ENCODE measurements at regions not wholly inside any gene's neighbourhood (a gene's known extent, or its start where the extent isn't known, plus 50 kb on each side); places are given as distances from the start of the nearest gene placed in this dataset.
A peak's percentile ranks its signal among the peaks of the same experiment; 100 is the strongest.

GRCh38 chr16:87017371-87018012, 299.7 kb downstream of the C16orf95 start:
- ChIA-PET POLR2A (interaction anchor here (0.6 to 1.1 kb wide), 3 partner anchors 66 to 619 kb away, joined by 3 to 5 read pairs (median 4); no protein-coding TSS in a partner anchor), CTCF (interaction anchor here (0.7 to 2.6 kb wide), 33 partner anchors 9 to 454 kb away, joined by 3 to 27 read pairs (median 4); no protein-coding TSS in a partner anchor)
- TF ChIP-seq FOSL2 (IDR thresholded peaks at IDR 0.05) (no peak), FOSL2 (CRISPR knock-in tag; IDR thresholded peaks at IDR 0.05) (peak; percentile 48), SMC3 (IDR thresholded peaks at IDR 0.05) (peak; percentile 77), RAD21 (conservative IDR thresholded peaks at IDR 0.05 in 1 of 2, IDR thresholded peaks at IDR 0.05 in 1 of 2) (peak; percentile 48 to 59), CTCF (IDR thresholded peaks at IDR 0.05) (peak; percentile 42), CBX2 (IDR thresholded peaks at IDR 0.05; ENCODE audit: borderline replicate concordance, low read depth) (no peak)
- no peaks in the 10 kb centered on the region for H3K9me3 ChIP-seq
- FAIRE-seq (no peak), ATAC-seq (peak; percentile 84 to 93), DNase-seq (ENCODE audit: low read depth in 1 of 2, low spot score in 1 of 2) (peak; percentile 56 to 84)
- peaks cover 3% of the 10 kb centered on the region; the same call in 1 of the 3 replicates for H3K4me1 ChIP-seq
- WGBS (ENCODE audit: missing lambda C conversion rate) = 39% methylated on average over 9 of the region's 9 CpGs
- H3K4me2 ChIP-seq = peak overlapping the region; percentile 20; the same call in 1 of the 3 replicates
- no peak overlapping the region for H3K4me3 ChIP-seq
- peak overlapping the region in 1 of 2 experiments; percentile 49; a peak in 2 of 6 replicates for H3K27ac ChIP-seq

- Histone ChIP-seq H3K9me3 (no peaks in the 10 kb centered on the region), H3K4me3 (no peak overlapping the region), H3K4me1 (no peaks in the 10 kb centered on the region), H3K27ac (no peak overlapping the region), H3K4me2 (no peak overlapping the region)
- CTCF ChIA-PET = interaction anchor here (0.6 to 2.2 kb wide), 5 partner anchors 8 to 463 kb away, joined by 3 to 7 read pairs (median 4); no protein-coding TSS in a partner anchor
- DNase-seq (ENCODE audit: low read depth in 1 of 2, low spot score in 1 of 2) (no peak), FAIRE-seq (no peak), ATAC-seq (no peak)
- WGBS (ENCODE audit: missing lambda C conversion rate) = 87% methylated on average over 1 of the region's 1 CpG
- POLR2A ChIA-PET = no interaction called here
- TF ChIP-seq EP300 (IDR thresholded peaks at IDR 0.05) (no peak), MAX (IDR thresholded peaks at IDR 0.05) (no peak), FOSB (CRISPR knock-in tag; IDR thresholded peaks at IDR 0.05) (no peak), PHF8 (IDR thresholded peaks at IDR 0.05; ENCODE audit: borderline replicate concordance, low read depth) (no peak), MAZ (IDR thresholded peaks at IDR 0.05; ENCODE audit: borderline replicate concordance, low read depth, low read length) (no peak), CBX8 (IDR thresholded peaks at IDR 0.05) (no peak), MAFK (IDR thresholded peaks at IDR 0.05; ENCODE audit: partially characterized antibody) (no peak), HOXB5 (CRISPR knock-in tag; IDR thresholded peaks at IDR 0.05) (no peak), REST (IDR thresholded peaks at IDR 0.05) (no peak), TP53 (CRISPR knock-in tag; IDR thresholded peaks at IDR 0.05) (no peak), NR3C1 (IDR thresholded peaks at IDR 0.05) (no peak)
Observed at GRCh38 chr16:87025676-87026075, 291.5 kb downstream of the C16orf95 start.

Measured in A549 (cell line).